ENCODE measurements at regions not wholly inside any gene's neighbourhood (a gene's known extent, or its start where the extent isn't known, plus 50 kb on each side); places are given as distances from the start of the nearest gene placed in this dataset.
"Not testable (repeated sequence)": the region's sequence is repeated elsewhere in the genome, so short reads cannot be mapped to it uniquely, and the experiment has no call there.

DNA sequence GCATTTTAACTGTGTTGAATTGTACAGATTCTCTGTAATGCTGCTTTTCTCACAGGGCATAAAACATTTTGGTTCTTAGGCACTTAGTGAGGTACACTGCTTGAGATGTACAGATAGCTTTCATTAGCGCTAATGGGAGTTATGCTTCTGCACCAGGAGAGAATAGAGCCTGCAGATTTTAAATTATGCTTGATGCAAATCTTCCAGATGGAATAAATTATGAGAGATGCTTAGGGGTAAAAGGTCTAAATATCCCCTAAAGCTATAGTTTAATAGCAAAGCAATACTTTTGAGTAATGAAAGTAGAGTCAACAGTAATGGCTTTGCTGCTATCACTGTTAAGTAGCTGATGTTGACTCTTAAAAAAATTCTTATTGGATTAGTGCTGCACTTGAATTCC, 248.9 kb downstream of the S1PR1 start:
- DNase-seq = no peak

DNA sequence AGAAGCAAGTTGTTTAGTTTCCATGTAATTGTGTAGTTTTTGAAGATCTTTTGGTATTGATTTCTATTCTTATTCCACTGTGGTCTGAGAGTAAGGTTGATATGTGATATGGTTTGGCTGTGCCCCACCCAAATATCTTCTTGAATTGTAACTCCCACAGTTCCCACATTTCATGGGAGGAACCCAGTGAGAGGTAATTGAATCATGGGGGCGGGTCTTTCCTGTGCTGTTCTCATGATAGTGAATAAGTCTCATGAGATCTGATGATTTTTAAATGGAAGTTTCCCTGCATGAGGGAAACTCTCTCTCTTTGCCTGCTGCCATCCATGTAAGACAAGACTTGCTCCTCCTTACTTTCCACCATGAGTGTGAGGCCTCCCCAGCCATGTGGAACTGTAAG, 255.3 kb downstream of the S1PR1 start:
- not testable (repeated sequence) for DNase-seq

DNA sequence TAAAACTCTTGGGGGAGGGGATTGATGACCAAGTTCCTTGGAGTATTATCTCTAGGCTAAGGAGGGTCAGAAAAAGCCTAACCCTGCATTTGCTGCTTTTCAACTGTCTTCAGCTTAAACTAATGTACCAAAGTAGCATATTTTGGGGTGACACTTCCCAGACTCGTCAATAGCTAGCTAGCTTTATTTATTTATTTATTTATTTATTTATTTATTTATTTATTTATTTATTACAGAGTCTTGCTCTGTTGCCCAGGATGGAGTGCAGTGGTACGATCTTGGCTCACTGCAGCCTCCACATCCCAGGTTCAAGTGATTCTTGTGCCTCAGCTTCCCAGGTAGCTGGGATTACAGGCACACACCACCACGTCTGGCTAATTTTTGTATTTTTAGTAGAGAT, 257.1 kb downstream of the S1PR1 start:
- DNase-seq = not testable (repeated sequence)

DNA sequence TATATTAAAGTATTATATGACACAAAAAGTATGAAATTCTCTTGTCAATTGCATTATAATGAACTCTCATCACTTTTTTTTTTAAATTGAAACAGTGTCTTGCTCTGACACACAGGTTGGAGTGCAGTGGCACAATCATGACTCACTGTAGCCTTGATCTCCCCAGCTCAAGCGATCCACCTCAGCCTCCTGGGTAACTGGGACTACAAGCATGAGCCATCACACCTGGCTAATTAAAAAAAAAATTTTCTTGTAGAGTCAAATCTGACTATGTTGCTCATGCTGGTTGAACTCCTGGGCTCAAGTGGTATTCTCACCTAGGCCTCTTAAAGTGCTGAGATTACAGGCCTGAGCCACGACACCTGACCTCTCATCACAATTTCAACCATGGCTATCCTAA, 259.3 kb downstream of the S1PR1 start:
- DNase-seq = no peak

- DNase-seq = no peak
These were observed 261.2 kb downstream of the S1PR1 start for GRCh38 chr1:101497881-101498559.

- DNase-seq = not testable (repeated sequence)
These were observed 267.3 kb downstream of the S1PR1 start for GRCh38 chr1:101504106-101504505.

DNA sequence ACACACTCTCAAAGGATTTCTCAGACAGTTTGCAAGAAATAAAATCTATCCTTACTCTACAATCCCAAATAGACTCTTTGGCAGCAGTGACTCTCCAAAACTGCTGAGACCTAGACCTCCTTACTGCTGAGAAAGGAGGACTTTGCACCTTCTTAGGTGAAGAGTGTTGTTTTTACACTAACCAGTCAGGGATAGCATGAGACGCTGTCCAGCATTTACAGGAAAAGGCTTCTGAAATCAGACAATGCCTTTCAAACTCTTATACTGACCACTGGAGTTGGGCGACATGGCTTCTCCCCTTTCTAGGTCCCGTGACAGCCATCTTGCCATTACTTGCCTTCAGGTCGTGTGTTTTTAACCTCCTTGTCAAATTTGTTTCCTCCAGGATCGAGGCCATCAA, 268.4 kb downstream of the S1PR1 start:
- DNase-seq = not testable (repeated sequence)

DNA sequence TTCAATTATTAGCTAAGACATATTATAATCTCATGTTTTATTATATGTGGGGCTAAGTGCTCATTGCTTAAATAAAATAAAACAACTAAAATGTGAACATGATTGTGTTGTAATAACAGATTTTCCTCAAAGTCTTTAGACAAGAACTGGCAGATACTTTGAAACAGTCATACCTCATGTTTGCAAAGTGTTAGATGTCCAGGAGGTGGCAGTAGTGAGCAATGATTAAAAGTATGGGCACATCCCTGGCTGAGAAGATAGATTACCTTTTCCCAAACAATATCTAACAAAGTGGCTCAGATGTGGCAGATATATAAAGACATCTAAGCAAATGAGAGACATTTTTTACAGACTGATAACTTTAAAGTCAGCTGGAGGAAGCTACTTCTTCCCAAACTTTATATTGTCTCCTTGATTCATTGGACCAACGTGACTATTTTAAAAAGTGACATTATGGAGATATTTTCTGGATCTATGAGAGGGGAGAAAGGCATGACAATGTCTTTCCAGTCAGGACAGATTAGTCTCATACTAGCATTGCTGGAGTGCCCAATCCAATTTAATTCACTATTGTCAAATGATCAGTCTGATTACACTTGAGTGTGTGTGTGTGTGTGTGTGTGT, 269.8 kb downstream of the S1PR1 start:
- DNase-seq = peak; percentile 11

GRCh38 chr1:101507547-101507971, 270.7 kb downstream of the S1PR1 start:
- DNase-seq = no peak

- DNase-seq = no peak
These were observed 272.1 kb downstream of the S1PR1 start for GRCh38 chr1:101508913-101509312.

- DNase-seq = peak; percentile 34
These were observed 272.6 kb downstream of the S1PR1 start for GRCh38 chr1:101509370-101509769.

- DNase-seq = no peak
These were observed 274.5 kb downstream of the S1PR1 start for GRCh38 chr1:101511202-101511891.

GRCh38 chr1:101520302-101520701, 283.5 kb downstream of the S1PR1 start:
- DNase-seq = peak; percentile 15

GRCh38 chr1:101522486-101522885, 285.7 kb downstream of the S1PR1 start:
- no peak for DNase-seq

GRCh38 chr1:101526813-101527212, 290.0 kb downstream of the S1PR1 start:
- DNase-seq = no peak

GRCh38 chr1:101532377-101532776, 295.6 kb downstream of the S1PR1 start:
- no peak for DNase-seq

DNA sequence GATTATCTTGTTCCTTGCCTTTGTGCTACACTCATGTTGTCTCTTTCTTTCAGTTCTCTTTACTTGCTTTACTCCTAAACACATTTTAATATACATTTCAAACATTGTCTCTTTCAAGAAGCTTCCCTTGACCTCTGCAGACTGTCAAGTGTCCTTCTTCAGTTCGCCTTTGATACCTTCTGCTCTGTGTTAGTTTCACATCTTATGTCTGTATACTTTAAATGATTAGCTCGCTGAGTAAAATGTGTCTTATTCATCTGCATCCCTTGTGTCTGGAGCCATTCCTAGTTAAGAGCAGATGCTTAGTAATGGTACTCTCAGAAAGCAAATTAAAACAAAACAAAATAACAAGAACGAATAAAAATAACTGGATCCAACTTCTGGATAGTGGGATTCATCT, 303.3 kb downstream of the S1PR1 start:
- DNase-seq = no peak

DNA sequence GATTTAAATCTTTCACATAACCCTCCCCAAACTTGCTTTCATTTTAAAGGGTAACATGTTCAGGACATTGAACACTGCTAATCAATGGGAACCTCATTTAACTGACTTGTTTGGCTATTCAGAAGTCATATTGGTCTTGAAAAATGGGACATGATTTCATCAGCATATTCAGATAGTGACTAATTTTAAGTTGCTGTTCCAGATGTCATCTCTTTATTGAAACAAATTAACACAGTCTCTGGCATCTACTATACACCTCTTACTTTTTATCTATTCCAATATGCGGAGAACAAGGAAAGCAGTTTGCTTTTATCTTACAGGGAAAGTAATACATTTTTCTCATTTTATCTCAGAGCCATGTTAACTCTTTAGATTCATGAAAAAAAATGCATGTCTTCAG, 310.1 kb downstream of the S1PR1 start:
- no peak for DNase-seq

GRCh38 chr1:101547357-101547756, 310.5 kb downstream of the S1PR1 start:
- DNase-seq = no peak

DNA sequence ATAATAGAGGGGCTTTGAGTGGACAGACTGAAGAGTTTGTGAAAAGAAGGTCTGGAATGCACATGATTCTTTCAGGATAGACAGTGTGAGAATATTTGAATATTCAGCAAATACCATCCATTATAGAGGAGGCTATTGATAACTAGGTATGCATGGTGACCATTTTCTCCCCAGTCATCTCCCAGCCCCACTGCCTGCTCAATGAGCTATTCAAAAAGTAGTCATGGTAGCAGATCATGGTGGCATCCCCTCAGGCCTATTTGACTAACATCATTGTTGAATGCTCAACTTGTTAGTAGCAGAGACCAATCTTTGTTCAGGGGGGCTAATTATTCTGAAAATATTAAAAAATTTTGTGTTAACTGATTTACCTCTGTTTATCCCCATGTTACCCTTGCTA, 311.6 kb downstream of the S1PR1 start:
- no peak for DNase-seq

DNA sequence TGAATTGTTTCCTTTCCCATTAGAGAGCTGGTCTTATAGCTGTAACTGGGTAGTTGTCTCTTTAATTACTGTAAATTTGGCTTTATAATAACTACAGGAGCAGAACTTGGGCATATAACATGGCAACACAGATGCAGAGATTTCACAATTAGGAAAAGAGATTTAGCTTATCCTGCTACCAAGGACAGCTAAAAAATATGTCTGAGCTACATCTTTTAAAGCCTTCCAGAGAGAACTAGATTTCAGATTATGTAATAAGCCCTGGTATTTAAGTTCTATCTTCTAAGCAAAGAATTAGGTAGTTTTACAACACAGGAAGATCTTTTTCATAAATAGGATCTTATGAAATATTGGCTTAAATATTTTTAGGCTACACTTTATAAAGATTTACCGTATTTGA, 313.8 kb downstream of the S1PR1 start:
- DNase-seq = no peak

GRCh38 chr1:101566883-101567538, 330.2 kb downstream of the S1PR1 start:
- no peak for DNase-seq

DNA sequence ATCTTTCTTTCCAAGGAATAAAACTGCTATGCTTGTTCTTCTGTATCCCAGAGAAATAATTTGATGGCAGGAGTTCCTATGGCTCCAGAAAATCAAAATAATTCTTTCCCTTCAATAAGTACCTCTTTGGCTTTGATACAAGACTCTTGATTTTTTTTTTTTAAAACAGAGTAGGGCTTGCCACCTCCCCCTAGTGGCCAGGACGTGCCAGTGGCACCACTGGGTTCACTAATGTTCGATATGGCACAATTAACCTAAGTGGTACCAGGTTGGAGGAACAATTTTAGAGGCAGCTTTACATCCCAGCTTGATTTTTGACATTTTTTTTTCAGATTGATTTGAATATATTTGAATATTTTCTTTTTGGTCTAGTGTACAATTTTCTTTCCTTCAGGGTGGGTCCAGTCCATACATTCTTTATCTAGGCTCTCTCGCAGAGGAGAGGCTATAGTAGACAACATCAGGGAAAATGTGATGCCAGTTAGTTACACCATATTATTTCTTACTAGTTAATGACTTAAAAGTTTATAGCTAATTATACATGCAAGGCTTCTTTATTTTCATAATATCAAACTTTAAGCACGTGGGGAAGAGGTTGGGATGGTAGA, 330.9 kb downstream of the S1PR1 start:
- DNase-seq = no peak
